C4-2B (cell line): ENCODE measurements at regions not wholly inside any gene's neighbourhood (a gene's known extent, or its start where the extent isn't known, plus 50 kb on each side); places are given as distances from the start of the nearest gene placed in this dataset.

Experiments used
- CTCF ChIP-seq: fragments of 450-650 bp; conservative IDR thresholded peaks from 2 replicates; pipeline ENCODE4 v1.5.1; 2017; ENCODE audit warnings: mild to moderate bottlenecking
- ZFX ChIP-seq: fragments of 450-650 bp; IDR thresholded peaks from 2 replicates; pipeline ENCODE4 v1.6.1; 2017

GRCh38 chr15:100753503-100753902 is 126.1 kb upstream of the ALDH1A3 start:
- TF ChIP-seq CTCF (no peak), ZFX (no peak)
